GM12874 (cell line): ENCODE measurements at regions not wholly inside any gene's neighbourhood (a gene's known extent, or its start where the extent isn't known, plus 50 kb on each side); places are given as distances from the start of the nearest gene placed in this dataset.

ENCODE experiments used
- CTCF ChIP-seq: IDR thresholded peaks from 2 replicates; pipeline ENCODE4 v1.5.1; 2011; ENCODE audit warnings: low read depth, mild to moderate bottlenecking, control low read depth, low read length, moderate library complexity; ENCODE audit not compliant: insufficient read depth

DNA sequence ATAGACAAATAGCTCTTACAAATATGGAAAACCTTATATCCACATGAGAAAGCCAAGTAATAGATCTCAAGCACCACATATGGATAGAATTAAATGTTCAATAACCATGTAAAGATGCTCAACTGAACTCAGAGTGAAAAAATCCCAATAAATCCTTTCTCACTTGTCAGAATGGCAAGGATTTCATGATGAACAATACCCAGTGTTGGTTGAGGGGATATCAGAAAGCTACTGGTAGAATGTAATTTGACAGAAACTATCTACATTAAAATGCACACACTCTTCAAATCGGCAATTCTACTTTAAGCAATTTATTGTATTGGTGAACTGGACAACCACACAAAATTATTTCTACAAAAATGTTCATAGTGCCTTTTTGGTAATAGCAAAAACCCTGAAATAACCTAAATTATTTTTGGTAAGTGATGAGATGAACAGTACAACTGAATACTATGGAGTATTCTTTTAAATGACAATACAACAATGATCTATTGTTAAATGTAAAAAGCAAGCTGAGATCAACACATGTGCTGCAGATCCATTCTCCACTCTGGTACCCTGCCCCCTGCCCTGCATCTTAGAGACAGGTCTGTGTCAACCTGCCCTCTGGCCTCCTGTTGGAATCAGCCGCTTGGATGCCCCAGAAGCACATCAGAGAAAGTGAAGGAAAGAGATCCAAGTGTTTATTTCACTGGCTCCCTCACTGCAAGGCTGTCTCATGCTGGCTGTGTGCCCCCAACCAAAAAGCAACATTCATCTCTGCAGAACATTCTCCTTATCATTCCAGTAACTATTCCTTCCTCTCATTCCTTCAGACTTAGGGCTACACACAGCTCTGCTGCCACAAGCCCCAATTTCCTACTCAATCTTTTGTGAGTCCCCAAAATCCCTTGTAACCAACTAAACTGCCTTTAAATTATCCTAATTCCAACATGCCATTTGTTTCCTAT lies 442.5 kb downstream of the LRATD1 start:
- TF ChIP-seq CTCF = no peak

DNA sequence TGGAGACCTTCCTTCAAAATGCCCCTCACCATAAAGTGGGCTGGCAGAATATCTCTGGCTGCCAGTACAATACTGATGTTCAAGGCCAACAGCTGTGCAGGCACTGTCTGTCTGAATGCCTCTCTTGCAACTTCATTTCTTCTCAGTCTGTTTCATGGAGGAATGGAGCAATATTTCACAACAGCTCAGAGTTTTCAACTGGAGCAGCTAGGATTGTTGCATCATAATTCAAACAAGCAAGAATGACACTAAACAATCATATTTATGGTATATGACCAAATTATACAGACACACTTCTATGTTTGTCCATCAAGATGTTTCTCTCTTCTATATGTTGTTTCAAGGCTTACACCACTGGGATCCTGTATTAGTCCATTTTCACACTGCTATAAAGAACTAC lies 444.2 kb downstream of the LRATD1 start:
- no peak for TF ChIP-seq CTCF

DNA sequence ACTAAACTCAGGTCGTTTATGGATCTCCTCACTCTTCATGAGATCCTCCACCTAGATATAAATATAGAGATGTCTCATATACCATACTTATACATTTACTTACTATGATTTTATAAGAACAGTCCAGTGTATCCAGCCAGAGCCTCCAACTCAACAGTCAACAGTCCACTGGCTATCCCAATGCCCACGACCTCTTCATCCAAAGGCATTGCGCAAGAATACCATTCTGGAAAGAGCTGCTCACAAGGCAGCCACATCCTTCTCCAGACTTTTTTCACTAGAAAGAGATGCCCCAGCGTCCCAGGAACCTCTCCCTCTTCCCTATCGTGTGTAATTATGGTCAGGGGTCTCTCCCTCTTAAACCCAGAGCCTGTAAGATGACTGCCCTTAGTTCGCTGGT lies 448.8 kb downstream of the LRATD1 start:
- TF ChIP-seq CTCF = no peak

- no peak for TF ChIP-seq CTCF
These were observed 449.9 kb downstream of the LRATD1 start for GRCh38 chr2:15082105-15083058.

GRCh38 chr2:15084826-15085489 lies 452.4 kb downstream of the LRATD1 start:
- TF ChIP-seq CTCF = no peak

DNA sequence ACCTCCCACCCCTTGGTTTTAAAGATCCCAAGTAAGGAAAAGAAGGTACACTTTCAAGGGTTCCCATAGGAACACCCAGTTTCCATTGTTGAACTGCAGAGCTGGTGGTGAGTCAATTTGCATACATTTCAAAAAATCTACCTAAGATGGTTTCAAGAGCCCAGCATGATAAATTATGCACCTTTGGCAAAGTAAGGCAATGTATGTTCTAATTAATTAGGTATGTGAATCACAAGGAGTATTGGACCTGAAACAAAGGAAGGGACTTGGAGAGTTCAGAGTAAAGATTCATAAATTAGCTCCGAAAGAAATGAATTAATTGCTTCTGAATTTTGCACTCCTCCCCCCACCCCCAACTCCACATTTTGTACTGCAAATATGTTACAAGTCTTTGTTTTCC lies 459.7 kb downstream of the LRATD1 start:
- TF ChIP-seq CTCF = no peak

DNA sequence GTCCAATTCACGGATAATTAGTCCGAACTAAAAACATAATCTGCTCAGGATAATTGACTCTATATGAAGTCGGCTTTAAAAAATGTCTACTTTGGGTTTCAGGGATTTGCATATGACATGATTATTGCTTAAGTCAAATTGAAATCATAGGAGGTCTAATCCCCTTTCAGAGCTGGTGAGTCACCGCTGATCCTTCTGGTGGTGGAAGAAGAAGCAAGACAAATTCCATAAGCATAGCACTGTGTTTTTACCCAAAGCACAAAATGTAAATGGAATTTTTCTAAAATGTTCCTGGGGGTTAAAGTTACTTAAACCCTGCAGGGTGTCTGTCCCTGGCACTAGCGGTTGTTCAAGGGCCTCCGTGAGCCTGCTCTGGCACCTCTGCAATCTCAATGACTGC lies 460.2 kb downstream of the LRATD1 start:
- no peak for TF ChIP-seq CTCF
